ENCODE measurements at regions not wholly inside any gene's neighbourhood (a gene's known extent, or its start where the extent isn't known, plus 50 kb on each side); places are given as distances from the start of the nearest gene placed in this dataset.
"Not testable (repeated sequence)": the region's sequence is repeated elsewhere in the genome, so short reads cannot be mapped to it uniquely, and the experiment has no call there.

DNA sequence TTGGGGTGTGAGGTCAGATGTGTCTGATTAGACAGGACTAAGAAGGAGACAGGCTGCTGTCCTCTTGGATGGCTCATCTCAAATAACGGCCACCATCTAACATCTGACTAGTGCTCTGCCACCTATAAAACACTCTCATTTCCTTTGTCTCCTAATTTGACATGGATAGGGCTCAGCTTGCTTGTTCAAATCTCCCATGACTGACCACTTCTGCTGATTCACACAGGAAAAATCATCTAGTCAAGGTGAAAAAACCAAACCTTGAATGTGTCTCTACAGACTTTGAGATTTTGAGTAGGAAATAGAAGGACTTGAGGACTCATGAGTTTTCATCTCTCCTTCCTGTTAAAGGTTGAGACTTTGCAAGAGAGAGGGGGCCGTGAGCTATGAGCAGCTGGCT is 150.6 kb downstream of the IER5 start:
- no peak overlapping the region for H3K27ac ChIP-seq
- 85% methylated on average over 2 of the region's 2 CpGs for WGBS
- no peaks in the 10 kb centered on the region for H3K9me3 ChIP-seq
- no peaks in the 10 kb centered on the region for H3K36me3 ChIP-seq
- no peak overlapping the region for H3K4me3 ChIP-seq
- TF ChIP-seq EP300 (IDR thresholded peaks at IDR 0.05) (no peak), POLR2AphosphoS5 (IDR thresholded peaks at IDR 0.05) (no peak), POLR2A (IDR thresholded peaks at IDR 0.05) (no peak)
- TF ChIP-seq, protein P1, sequence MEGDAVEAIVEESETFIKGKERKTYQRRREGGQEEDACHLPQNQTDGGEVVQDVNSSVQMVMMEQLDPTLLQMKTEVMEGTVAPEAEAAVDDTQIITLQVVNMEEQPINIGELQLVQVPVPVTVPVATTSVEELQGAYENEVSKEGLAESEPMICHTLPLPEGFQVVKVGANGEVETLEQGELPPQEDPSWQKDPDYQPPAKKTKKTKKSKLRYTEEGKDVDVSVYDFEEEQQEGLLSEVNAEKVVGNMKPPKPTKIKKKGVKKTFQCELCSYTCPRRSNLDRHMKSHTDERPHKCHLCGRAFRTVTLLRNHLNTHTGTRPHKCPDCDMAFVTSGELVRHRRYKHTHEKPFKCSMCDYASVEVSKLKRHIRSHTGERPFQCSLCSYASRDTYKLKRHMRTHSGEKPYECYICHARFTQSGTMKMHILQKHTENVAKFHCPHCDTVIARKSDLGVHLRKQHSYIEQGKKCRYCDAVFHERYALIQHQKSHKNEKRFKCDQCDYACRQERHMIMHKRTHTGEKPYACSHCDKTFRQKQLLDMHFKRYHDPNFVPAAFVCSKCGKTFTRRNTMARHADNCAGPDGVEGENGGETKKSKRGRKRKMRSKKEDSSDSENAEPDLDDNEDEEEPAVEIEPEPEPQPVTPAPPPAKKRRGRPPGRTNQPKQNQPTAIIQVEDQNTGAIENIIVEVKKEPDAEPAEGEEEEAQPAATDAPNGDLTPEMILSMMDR (IDR thresholded peaks at IDR 0.05): no peak
- H3K4me1 ChIP-seq: no peaks in the 10 kb centered on the region
- no peak for DNase-seq (ENCODE audit: low spot score in 2 of 2)
- H3K27me3 ChIP-seq: no peaks in the 10 kb centered on the region

DNA sequence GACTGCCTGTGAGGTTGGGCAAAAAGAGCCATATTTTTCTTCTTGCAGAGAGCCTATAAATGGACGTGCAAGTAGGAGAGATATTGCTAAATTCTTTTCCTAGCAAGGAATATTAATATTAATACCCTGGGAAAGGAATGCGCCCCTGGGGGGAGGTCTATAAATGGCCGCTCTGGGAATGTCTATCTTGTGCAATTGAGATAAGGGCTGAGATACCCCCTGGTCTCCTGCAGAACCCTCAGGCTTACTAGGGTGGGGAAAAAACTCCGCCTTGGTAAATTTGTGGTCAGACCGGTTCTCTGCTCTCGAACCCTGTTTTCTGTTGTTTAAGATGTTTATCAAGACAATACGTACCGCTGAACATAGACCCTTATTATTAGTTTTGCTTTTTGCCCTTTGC is 157.8 kb downstream of the IER5 start:
- not testable (repeated sequence) for H3K36me3 ChIP-seq; H3K4me3 ChIP-seq; H3K4me1 ChIP-seq; H3K27me3 ChIP-seq; DNase-seq (ENCODE audit: low spot score in 2 of 2); H3K27ac ChIP-seq; H3K9me3 ChIP-seq
- WGBS: 90% methylated on average over 8 of the region's 8 CpGs

DNA sequence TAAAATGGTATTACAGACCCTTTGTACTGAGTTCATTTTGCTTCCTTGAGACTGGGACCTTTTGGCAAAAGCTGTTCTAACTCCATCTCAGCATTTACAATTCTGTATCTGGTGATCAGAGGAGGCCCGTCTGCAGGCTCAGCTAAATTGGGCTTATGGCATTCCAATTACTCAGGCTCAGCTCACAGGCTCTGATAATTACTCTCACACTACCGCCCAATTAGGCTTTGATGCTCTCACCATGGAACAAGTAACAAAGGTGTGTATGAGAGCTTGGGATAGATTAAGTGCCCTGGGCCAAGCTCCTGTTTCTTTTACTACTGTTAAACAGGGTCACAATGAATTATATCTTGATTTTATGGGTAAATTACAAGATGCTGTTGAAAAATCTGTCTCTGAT is 159.9 kb downstream of the IER5 start:
- H3K27me3 ChIP-seq; H3K27ac ChIP-seq; H3K4me1 ChIP-seq; H3K36me3 ChIP-seq; DNase-seq (ENCODE audit: low spot score in 2 of 2); H3K9me3 ChIP-seq; H3K4me3 ChIP-seq: not testable (repeated sequence)
- 41% methylated on average over 2 of the region's 2 CpGs for WGBS

DNA sequence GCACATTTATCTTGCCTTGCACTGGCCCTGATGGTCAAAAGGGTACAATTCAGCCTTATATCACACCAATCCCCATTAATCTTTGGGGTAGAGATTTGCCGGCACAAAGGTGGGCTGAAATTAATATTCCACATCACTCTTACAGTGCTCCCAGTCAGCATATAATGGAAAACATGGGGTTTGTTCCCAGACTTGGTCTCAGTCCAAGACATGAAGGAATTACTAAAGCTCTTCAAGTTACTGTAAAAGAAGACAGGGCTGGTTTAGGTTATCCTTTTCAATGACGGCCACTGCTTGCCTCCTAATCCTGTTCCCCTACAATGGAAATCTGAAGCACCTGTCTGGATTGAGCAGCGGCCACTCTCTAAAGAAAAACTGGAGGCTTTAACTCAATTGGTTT is 160.7 kb downstream of the IER5 start:
- 60% methylated on average over 3 of the region's 3 CpGs for WGBS

DNA sequence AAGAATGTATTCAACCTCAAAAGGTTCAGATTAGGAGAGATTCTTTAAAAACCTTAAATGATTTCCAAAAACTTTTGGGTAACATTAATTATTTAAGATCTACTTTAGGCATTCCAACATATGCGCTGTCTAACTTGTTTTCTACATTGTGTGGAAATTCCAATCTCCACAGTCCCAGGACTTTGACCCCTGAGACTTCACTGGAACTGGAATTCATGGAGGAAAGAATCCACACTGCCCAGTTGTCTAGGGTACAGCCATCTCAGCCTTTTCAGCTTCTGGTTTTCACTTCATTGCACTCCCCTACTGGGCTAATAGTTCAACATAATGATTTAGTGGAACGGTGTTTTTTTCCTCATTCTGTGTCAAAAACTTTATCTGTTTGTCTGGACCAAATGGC is 161.5 kb downstream of the IER5 start:
- no peak overlapping the region for H3K4me3 ChIP-seq
- DNase-seq (ENCODE audit: low spot score in 2 of 2): no peak
- H3K27ac ChIP-seq: no peak overlapping the region
- peaks cover 9% of the 10 kb centered on the region for H3K4me1 ChIP-seq
- no peaks in the 10 kb centered on the region for H3K36me3 ChIP-seq
- TF ChIP-seq, protein P1 (IDR thresholded peaks at IDR 0.05): no peak
- no peak for TF ChIP-seq POLR2AphosphoS5 (IDR thresholded peaks at IDR 0.05)
- TF ChIP-seq EP300 (IDR thresholded peaks at IDR 0.05): no peak
- TF ChIP-seq POLR2A (IDR thresholded peaks at IDR 0.05): no peak
- H3K27me3 ChIP-seq: no peaks in the 10 kb centered on the region
- no peaks in the 10 kb centered on the region for H3K9me3 ChIP-seq
- WGBS: 77% methylated on average over 2 of the region's 2 CpGs

More for the DNA sequence above, 160.7 kb downstream of the IER5 start:
- Histone ChIP-seq H3K4me3 (no peak overlapping the region), H3K9me3 (no peaks in the 10 kb centered on the region), H3K27me3 (no peaks in the 10 kb centered on the region), H3K36me3 (no peaks in the 10 kb centered on the region), H3K27ac (no peak overlapping the region), H3K4me1 (peaks cover 9% of the 10 kb centered on the region)
- TF ChIP-seq EP300 (IDR thresholded peaks at IDR 0.05): no peak
- no peak for TF ChIP-seq POLR2A (IDR thresholded peaks at IDR 0.05)
- no peak for TF ChIP-seq POLR2AphosphoS5 (IDR thresholded peaks at IDR 0.05)
- TF ChIP-seq, protein P1 (IDR thresholded peaks at IDR 0.05): no peak
- DNase-seq (ENCODE audit: low spot score in 2 of 2): no peak

DNA sequence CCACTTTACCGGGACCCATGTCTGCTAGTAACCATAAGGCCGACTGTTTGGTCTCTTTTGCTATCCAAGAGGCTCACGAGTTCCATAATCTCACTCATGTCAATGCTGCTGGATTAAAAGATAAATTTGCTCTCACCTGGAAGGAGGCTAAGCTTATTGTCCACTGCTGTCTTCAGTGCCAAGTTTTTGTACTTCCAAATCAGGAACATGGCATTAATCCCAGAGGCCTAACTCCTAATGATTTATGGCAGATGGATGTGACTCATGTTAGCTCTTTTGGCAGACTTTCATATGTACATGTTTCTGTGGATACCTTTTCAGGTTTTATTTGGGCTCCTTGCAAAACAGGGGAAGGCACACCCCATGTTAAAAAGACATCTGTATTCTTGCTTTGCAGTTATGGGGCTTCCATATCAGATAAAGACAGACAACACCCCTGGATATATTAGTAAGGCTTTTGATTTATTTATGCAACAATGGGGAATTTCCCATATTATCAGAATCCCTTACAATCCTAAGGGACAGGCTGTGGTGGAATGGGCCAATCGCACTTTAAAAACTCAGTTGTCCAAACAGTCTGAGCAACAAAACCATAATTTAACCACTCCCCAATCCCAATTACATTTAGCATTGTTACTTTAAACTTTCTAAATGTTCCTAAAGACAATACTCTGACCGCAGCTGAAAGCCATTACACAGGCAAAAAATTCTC is 162.7 kb downstream of the IER5 start:
- Histone ChIP-seq H3K4me1 (peaks cover 9% of the 10 kb centered on the region), H3K9me3 (no peaks in the 10 kb centered on the region), H3K27ac (no peak overlapping the region), H3K27me3 (no peaks in the 10 kb centered on the region), H3K36me3 (no peaks in the 10 kb centered on the region), H3K4me3 (no peak overlapping the region)
- TF ChIP-seq, protein P1 (IDR thresholded peaks at IDR 0.05): no peak
- TF ChIP-seq POLR2AphosphoS5 (IDR thresholded peaks at IDR 0.05) (no peak), EP300 (IDR thresholded peaks at IDR 0.05) (no peak), POLR2A (IDR thresholded peaks at IDR 0.05) (no peak)
- WGBS: 41% methylated on average over 5 of the region's 5 CpGs
- no peak for DNase-seq (ENCODE audit: low spot score in 2 of 2)

All from suprapubic skin (tissue), 4 donors.